HG03432 (cell line): ENCODE measurements at regions not wholly inside any gene's neighbourhood (a gene's known extent, or its start where the extent isn't known, plus 50 kb on each side); places are given as distances from the start of the nearest gene placed in this dataset.
"Not testable (repeated sequence)": the region's sequence is repeated elsewhere in the genome, so short reads cannot be mapped to it uniquely, and the experiment has no call there.

Source experiments
- ATAC-seq: cut with Tn5 transposase; IDR thresholded peaks from one replicate; pipeline ENCODE4 v1.9.1; 2021; ENCODE audit warnings: mild to moderate bottlenecking, moderate library complexity; ENCODE audit not compliant: unreplicated experiment

- ATAC-seq, result no peak
Observed at GRCh38 chrX:94576367-94577004, 902.5 kb downstream of the FAM133A start.

- ATAC-seq, result no peak
Observed at GRCh38 chrX:94600077-94600476, 926.1 kb downstream of the FAM133A start.

GRCh38 chrX:94612140-94612539, 938.1 kb downstream of the FAM133A start:
- no peak for ATAC-seq

GRCh38 chrX:94633237-94633636, 959.2 kb downstream of the FAM133A start:
- no peak for ATAC-seq

GRCh38 chrX:94635003-94635402, 961.0 kb downstream of the FAM133A start:
- no peak for ATAC-seq

- ATAC-seq, result no peak
Observed at GRCh38 chrX:94645726-94646125, 971.7 kb downstream of the FAM133A start.

GRCh38 chrX:94655180-94655579, 981.2 kb downstream of the FAM133A start:
- no peak for ATAC-seq

- no peak for ATAC-seq
Observed at GRCh38 chrX:94662689-94663088, 988.7 kb downstream of the FAM133A start.

- no peak for ATAC-seq
Observed at GRCh38 chrX:94676285-94676684, 1002.3 kb downstream of the FAM133A start.

- no peak for ATAC-seq
Observed at GRCh38 chrX:94686071-94686470, 1012.1 kb downstream of the FAM133A start.

GRCh38 chrX:94695910-94696309, 1021.9 kb downstream of the FAM133A start:
- no peak for ATAC-seq

- ATAC-seq, result not testable (repeated sequence)
Observed at GRCh38 chrX:94704348-94705256, 1030.6 kb downstream of the FAM133A start.

- ATAC-seq, result no peak
Observed at GRCh38 chrX:94721386-94721785, 1047.4 kb downstream of the FAM133A start.

GRCh38 chrX:94722578-94722977, 1048.6 kb downstream of the FAM133A start:
- no peak for ATAC-seq

- ATAC-seq, result no peak
Observed at GRCh38 chrX:94742772-94743171, 1068.8 kb downstream of the FAM133A start.

GRCh38 chrX:94743478-94743877, 1069.5 kb downstream of the FAM133A start:
- ATAC-seq, result no peak

GRCh38 chrX:94744786-94745185, 1070.8 kb downstream of the FAM133A start:
- ATAC-seq, result no peak

GRCh38 chrX:94751611-94752010, 1077.6 kb downstream of the FAM133A start:
- no peak for ATAC-seq

- no peak for ATAC-seq
Observed at GRCh38 chrX:94752434-94753169, 1078.6 kb downstream of the FAM133A start.

- no peak for ATAC-seq
Observed at GRCh38 chrX:94758130-94758529, 1084.1 kb downstream of the FAM133A start.

- ATAC-seq, result no peak
Observed at GRCh38 chrX:94775640-94776039, 1101.6 kb downstream of the FAM133A start.

- no peak for ATAC-seq
Observed at GRCh38 chrX:94813541-94813940, 1139.5 kb downstream of the FAM133A start.
